ENCODE measurements at regions not wholly inside any gene's neighbourhood (a gene's known extent, or its start where the extent isn't known, plus 50 kb on each side); places are given as distances from the start of the nearest gene placed in this dataset.

GRCh38 chr3:135329479-135329878 lies 534.4 kb downstream of the EPHB1 start:
- Histone ChIP-seq H2AFZ (ENCODE audit: insufficient read depth, low read depth, low read length, poor library complexity, severe bottlenecking) (no peak overlapping the region), H4K20me1 (ENCODE audit: insufficient read depth, low read length) (no peaks in the 10 kb centered on the region), H3K9me3 (replicated peaks in 1 of 2; ENCODE audit: control insufficient read depth in 1 of 2, insufficient read depth in 1 of 2, low read length in 2 of 2) (no peaks in the 10 kb centered on the region), H3K79me2 (ENCODE audit: insufficient read depth, low read length) (no peaks in the 10 kb centered on the region), H3K9ac (ENCODE audit: insufficient read depth, low read length, poor library complexity, severe bottlenecking) (no peak overlapping the region), H3K4me3 (replicated peaks in 1 of 3; ENCODE audit: low read depth in 2 of 3, low read length in 3 of 3) (no peak overlapping the region), H3K4me1 (ENCODE audit: control insufficient read depth in 1 of 2, insufficient read depth in 2 of 2, low read length in 2 of 2) (no peaks in the 10 kb centered on the region), H3K4me2 (replicated peaks; ENCODE audit: extremely low read depth, low read length, poor library complexity, severe bottlenecking) (no peak overlapping the region), H3K36me3 (replicated peaks in 1 of 2; ENCODE audit: control insufficient read depth in 1 of 2, insufficient read depth in 2 of 2, low read length in 2 of 2) (no peaks in the 10 kb centered on the region), H3K27me3 (ENCODE audit: control insufficient read depth in 2 of 2, insufficient read depth in 2 of 2, low read length in 2 of 2) (no peaks in the 10 kb centered on the region), H3K27ac (ENCODE audit: low read depth in 1 of 2, low read length in 2 of 2) (no peak overlapping the region)
- intact Hi-C loops (cut with micrococcal nuclease) = no loop called here
- H3K4me1 Mint-ChIP-seq = no peaks in the 10 kb centered on the region
- peaks cover 0 to 14% (median 2%) of the 10 kb centered on the region in 7 donors for H3K9me3 Mint-ChIP-seq
- H3K27me3 Mint-ChIP-seq (ENCODE audit: low read depth in 3 of 3) = no peaks in the 10 kb centered on the region
- WGBS (ENCODE audit: insufficient coverage) = 5% methylated on average over 2 of the region's 2 CpGs
- H3K36me3 Mint-ChIP-seq = no peaks in the 10 kb centered on the region
- no peak overlapping the region for H3K4me3 Mint-ChIP-seq
- H3K27ac Mint-ChIP-seq = no peak overlapping the region
- no peak for DNase-seq
- TF ChIP-seq CTCF (IDR thresholded peaks at IDR 0.05) = no peak

- no peaks in the 10 kb centered on the region for H3K36me3 ChIP-seq (replicated peaks in 1 of 2; ENCODE audit: control insufficient read depth in 1 of 2, insufficient read depth in 2 of 2, low read length in 2 of 2)
- WGBS (ENCODE audit: insufficient coverage) = no CpG with 5 or more reads among the region's 1 CpG
- no peak overlapping the region for H3K4me3 ChIP-seq (replicated peaks in 1 of 3; ENCODE audit: low read depth in 2 of 3, low read length in 3 of 3)
- H3K9me3 ChIP-seq (replicated peaks in 1 of 2; ENCODE audit: control insufficient read depth in 1 of 2, insufficient read depth in 1 of 2, low read length in 2 of 2) = peaks cover 0 to 3% of the 10 kb centered on the region in 2 donors
- H2AFZ ChIP-seq (ENCODE audit: insufficient read depth, low read depth, low read length, poor library complexity, severe bottlenecking) = no peak overlapping the region
- TF ChIP-seq CTCF (IDR thresholded peaks at IDR 0.05) = no peak
- H3K4me3 Mint-ChIP-seq = no peak overlapping the region
- no peaks in the 10 kb centered on the region for H3K4me1 ChIP-seq (ENCODE audit: control insufficient read depth in 1 of 2, insufficient read depth in 2 of 2, low read length in 2 of 2)
- H3K4me2 ChIP-seq (replicated peaks; ENCODE audit: extremely low read depth, low read length, poor library complexity, severe bottlenecking) = no peak overlapping the region
- H3K9ac ChIP-seq (ENCODE audit: insufficient read depth, low read length, poor library complexity, severe bottlenecking) = no peak overlapping the region
- H3K27me3 Mint-ChIP-seq (ENCODE audit: low read depth in 3 of 3) = peaks cover 0 to 3% (median 1%) of the 10 kb centered on the region in 3 donors
- H3K4me1 Mint-ChIP-seq = no peaks in the 10 kb centered on the region
- no peaks in the 10 kb centered on the region for H3K79me2 ChIP-seq (ENCODE audit: insufficient read depth, low read length)
- H3K9me3 Mint-ChIP-seq = peaks cover 0 to 14% (median 7%) of the 10 kb centered on the region in 7 donors
- no peaks in the 10 kb centered on the region for H3K27me3 ChIP-seq (ENCODE audit: control insufficient read depth in 2 of 2, insufficient read depth in 2 of 2, low read length in 2 of 2)
- H3K27ac Mint-ChIP-seq = no peak overlapping the region
- intact Hi-C loops (cut with micrococcal nuclease) = no loop called here
- H3K27ac ChIP-seq (ENCODE audit: low read depth in 1 of 2, low read length in 2 of 2) = no peak overlapping the region
- H4K20me1 ChIP-seq (ENCODE audit: insufficient read depth, low read length) = no peaks in the 10 kb centered on the region
- DNase-seq = no peak
- no peaks in the 10 kb centered on the region for H3K36me3 Mint-ChIP-seq
These were observed 542.1 kb downstream of the EPHB1 start for GRCh38 chr3:135337192-135337591.
